Astrocyte of the spinal cord (primary cell): ENCODE measurements at regions not wholly inside any gene's neighbourhood (a gene's known extent, or its start where the extent isn't known, plus 50 kb on each side); places are given as distances from the start of the nearest gene placed in this dataset.
A peak's percentile ranks its signal among the peaks of the same experiment; 100 is the strongest.

Source experiments
- DNase-seq: peaks from one replicate; pipeline ENCODE4 v3.0.0; 2011; ENCODE audit warnings: low read depth, low spot score
- H3K4me3 ChIP-seq: 2 replicates; pipeline ENCODE4 v1.5.1; 2011; ENCODE audit warnings: low read depth, mild to moderate bottlenecking, low read length, moderate library complexity
- CTCF ChIP-seq: IDR thresholded peaks from 2 replicates; pipeline ENCODE4 v1.5.1; 2012; ENCODE audit warnings: low read depth, mild to moderate bottlenecking, low read length, inconsistent platforms
- in situ Hi-C: cut with HindIII; loops from 2 replicates; pipeline ENCODE4 v1.10.0; 2017; ENCODE audit warnings: low sequenced_read_pairs

GRCh38 chr9:108286638-108287206 is 569.1 kb downstream of the ACTL7B start:
- DNase-seq = no peak
- in situ Hi-C loops = no loop called here
- no peak overlapping the region for H3K4me3 ChIP-seq
- no peak for TF ChIP-seq CTCF

GRCh38 chr9:108283696-108284095 is 572.1 kb downstream of the ACTL7B start:
- in situ Hi-C loops = no loop called here
- H3K4me3 ChIP-seq = no peak overlapping the region
- DNase-seq = no peak
- no peak for TF ChIP-seq CTCF

- TF ChIP-seq CTCF = peak; percentile 17
- in situ Hi-C loops = no loop called here
- DNase-seq = peak; percentile 6
- no peak overlapping the region for H3K4me3 ChIP-seq
These were observed 572.9 kb downstream of the ACTL7B start for GRCh38 chr9:108282872-108283271.

- in situ Hi-C loops = no loop called here
- no peak overlapping the region for H3K4me3 ChIP-seq
- no peak for TF ChIP-seq CTCF
- no peak for DNase-seq
These were observed 574.1 kb downstream of the ACTL7B start for GRCh38 chr9:108281696-108282095.

GRCh38 chr9:108278341-108278740 is 577.4 kb downstream of the ACTL7B start:
- H3K4me3 ChIP-seq = no peak overlapping the region
- in situ Hi-C loops = no loop called here
- TF ChIP-seq CTCF = no peak
- no peak for DNase-seq

GRCh38 chr9:108277216-108277615 is 578.6 kb downstream of the ACTL7B start:
- in situ Hi-C loops = no loop called here
- H3K4me3 ChIP-seq = no peak overlapping the region
- TF ChIP-seq CTCF = no peak
- no peak for DNase-seq

- in situ Hi-C loops = no loop called here
- H3K4me3 ChIP-seq = no peak overlapping the region
- no peak for TF ChIP-seq CTCF
- DNase-seq = no peak
These were observed 579.9 kb downstream of the ACTL7B start for GRCh38 chr9:108275906-108276305.
